Stimulated activated CD4-positive, alpha-beta T cell treated with anti-CD3 and anti-CD28 coated beads, Interleukin-15, amount 100 ng/mL, for 24 hours (primary cell): ENCODE measurements at regions not wholly inside any gene's neighbourhood (a gene's known extent, or its start where the extent isn't known, plus 50 kb on each side); places are given as distances from the start of the nearest gene placed in this dataset.
A peak's percentile ranks its signal among the peaks of the same experiment; 100 is the strongest.

Source experiments
- DNase-seq: peaks from one replicate; pipeline ENCODE4 v3.0.0-alpha.2; 2020

GRCh38 chr20:7264137-7264536, 496.7 kb downstream of the BMP2 start:
- DNase-seq, result no peak

GRCh38 chr20:7269452-7269851, 502.0 kb downstream of the BMP2 start:
- no peak for DNase-seq

- DNase-seq, result no peak
These were observed 505.0 kb downstream of the BMP2 start for GRCh38 chr20:7272512-7272911.

- no peak for DNase-seq
These were observed 507.4 kb downstream of the BMP2 start for GRCh38 chr20:7274870-7275269.

- no peak for DNase-seq
These were observed 508.3 kb downstream of the BMP2 start for GRCh38 chr20:7275645-7276237.

- peak; percentile 46 for DNase-seq
These were observed 518.6 kb downstream of the BMP2 start for GRCh38 chr20:7285918-7286556.

GRCh38 chr20:7291323-7291943, 523.9 kb downstream of the BMP2 start:
- no peak for DNase-seq

GRCh38 chr20:7291946-7292345, 524.5 kb downstream of the BMP2 start:
- DNase-seq, result no peak

- DNase-seq, result no peak
These were observed 527.4 kb downstream of the BMP2 start for GRCh38 chr20:7294816-7295360.

GRCh38 chr20:7301807-7302206, 534.3 kb downstream of the BMP2 start:
- no peak for DNase-seq

- no peak for DNase-seq
These were observed 534.8 kb downstream of the BMP2 start for GRCh38 chr20:7302250-7302649.

GRCh38 chr20:7305976-7306375, 538.5 kb downstream of the BMP2 start:
- DNase-seq, result no peak

- no peak for DNase-seq
These were observed 540.7 kb downstream of the BMP2 start for GRCh38 chr20:7308163-7308562.

- no peak for DNase-seq
These were observed 545.6 kb downstream of the BMP2 start for GRCh38 chr20:7313047-7313446.

GRCh38 chr20:7323957-7324356, 556.5 kb downstream of the BMP2 start:
- DNase-seq, result no peak

GRCh38 chr20:7327810-7328209, 560.3 kb downstream of the BMP2 start:
- no peak for DNase-seq

GRCh38 chr20:7330850-7331249, 563.4 kb downstream of the BMP2 start:
- no peak for DNase-seq

GRCh38 chr20:7332169-7332568, 564.7 kb downstream of the BMP2 start:
- DNase-seq, result no peak

- DNase-seq, result no peak
These were observed 566.4 kb downstream of the BMP2 start for GRCh38 chr20:7333841-7334240.

- DNase-seq, result no peak
These were observed 578.5 kb downstream of the BMP2 start for GRCh38 chr20:7346026-7346425.

- DNase-seq, result no peak
These were observed 579.1 kb downstream of the BMP2 start for GRCh38 chr20:7346562-7346961.

GRCh38 chr20:7347409-7347808, 579.9 kb downstream of the BMP2 start:
- no peak for DNase-seq

GRCh38 chr20:7348253-7348652, 580.8 kb downstream of the BMP2 start:
- DNase-seq, result no peak

GRCh38 chr20:7352165-7352564, 584.7 kb downstream of the BMP2 start:
- no peak for DNase-seq
